HepG2 (cell line): ENCODE measurements at regions not wholly inside any gene's neighbourhood (a gene's known extent, or its start where the extent isn't known, plus 50 kb on each side); places are given as distances from the start of the nearest gene placed in this dataset.

Experiments
- BCLAF1 ChIP-seq: fragments of 450-650 bp; IDR thresholded peaks from 2 replicates; pipeline ENCODE4 v1.6.1; 2017; ENCODE audit warnings: mild to moderate bottlenecking
- CENPBD1 ChIP-seq: sonication (generic); formaldehyde crosslinking; IDR thresholded peaks from 2 replicates; pipeline ENCODE4 v1.8.0; 2022; ENCODE audit warnings: missing genetic modification reagents, low read depth, mild to moderate bottlenecking, borderline replicate concordance
- FOXC1 ChIP-seq: sonication (generic); formaldehyde crosslinking; IDR thresholded peaks from 2 replicates; pipeline ENCODE4 v1.8.0; 2022; ENCODE audit warnings: mild to moderate bottlenecking, missing genetic modification reagents, borderline replicate concordance
- GPN1 ChIP-seq: sonication (generic); formaldehyde crosslinking; IDR thresholded peaks from 2 replicates; pipeline ENCODE4 v1.5.1; 2020; ENCODE audit warnings: missing genetic modification reagents, borderline replicate concordance
- HNF4G ChIP-seq, 2 experiments: sonication (generic) in 1 of 2; formaldehyde crosslinking in 1 of 2; IDR thresholded peaks; 2 replicates each; pipeline versions ENCODE4 v1.4.0 to v1.6.1; 2011 to 2020; ENCODE audit warnings: borderline replicate concordance in 2 of 2, low read depth in 2 of 2, mild to moderate bottlenecking in 2 of 2, low read length in 1 of 2, missing genetic modification reagents in 1 of 2, moderate library complexity in 1 of 2
- MED1 ChIP-seq: sonication (generic); formaldehyde crosslinking; IDR thresholded peaks from 2 replicates; pipeline ENCODE4 v1.4.0; 2020; ENCODE audit warnings: missing genetic modification reagents
- RFX5 ChIP-seq: IDR thresholded peaks from 2 replicates; pipeline ENCODE4 v1.6.1; 2011; ENCODE audit warnings: low read depth, low read length, improper control_type of control experiment
- U2AF2 ChIP-seq: fragments of 200-400 bp; formaldehyde crosslinking; IDR thresholded peaks from 2 replicates; pipeline ENCODE4 v1.6.1; 2017; ENCODE audit warnings: low read depth, mild to moderate bottlenecking, low read length
- ZNF564 ChIP-seq: sonication (generic); formaldehyde crosslinking; IDR thresholded peaks from 2 replicates; pipeline ENCODE4 v1.8.1; 2023; ENCODE audit warnings: mild to moderate bottlenecking, missing genetic modification reagents
- ZNF761 ChIP-seq: sonication (generic); formaldehyde crosslinking; conservative IDR thresholded peaks from 2 replicates; pipeline ENCODE4 v1.4.0; 2020; ENCODE audit warnings: mild to moderate bottlenecking, missing genetic modification reagents
- ZNF776 ChIP-seq: sonication (generic); formaldehyde crosslinking; IDR thresholded peaks from 2 replicates; pipeline ENCODE4 v1.4.0; 2020; ENCODE audit warnings: mild to moderate bottlenecking, missing genetic modification reagents
- ZNF780A ChIP-seq: sonication (generic); formaldehyde crosslinking; IDR thresholded peaks from 2 replicates; pipeline ENCODE4 v1.8.0; 2022; ENCODE audit warnings: mild to moderate bottlenecking, missing genetic modification reagents, moderate library complexity
- ZNF781 ChIP-seq: sonication (generic); formaldehyde crosslinking; IDR thresholded peaks from 2 replicates; pipeline ENCODE4 v1.5.1; 2020; ENCODE audit warnings: borderline replicate concordance, mild to moderate bottlenecking, missing genetic modification reagents; ENCODE audit errors: not compliant biosample characterization

GRCh38 chr1:231091831-231092301 lies 51.8 kb upstream of the FAM89A start (continued):
- TF ChIP-seq ZNF781 (no peak), CENPBD1 (CRISPR knock-in tag) (no peak), FOXC1 (CRISPR knock-in tag) (no peak), ZNF776 (no peak), HNF4G (IDR thresholded peaks at IDR 0.05; ENCODE audit: borderline replicate concordance, low read depth, low read length) (no peak), HNF4G (CRISPR knock-in tag; IDR thresholded peaks at IDR 0.05; ENCODE audit: borderline replicate concordance, low read depth) (no peak), ZNF780A (no peak), ZNF564 (CRISPR knock-in tag) (no peak), BCLAF1 (no peak), U2AF2 (no peak), RFX5 (no peak), MED1 (CRISPR knock-in tag) (no peak), ZNF761 (no peak), GPN1 (CRISPR knock-in tag) (no peak)
